NCI-H345 treated with DMSO at 0.1 percent for 48 hours (cell line): ENCODE measurements at regions not wholly inside any gene's neighbourhood (a gene's known extent, or its start where the extent isn't known, plus 50 kb on each side); places are given as distances from the start of the nearest gene placed in this dataset.
"Not testable (repeated sequence)": the region's sequence is repeated elsewhere in the genome, so short reads cannot be mapped to it uniquely, and the experiment has no call there.

ENCODE experiments used
- DNase-seq: peaks from one replicate; lab custom pipeline; 2025; ENCODE audit not compliant: unreplicated experiment; lab: John Stamatoyannopoulos, UW

DNA sequence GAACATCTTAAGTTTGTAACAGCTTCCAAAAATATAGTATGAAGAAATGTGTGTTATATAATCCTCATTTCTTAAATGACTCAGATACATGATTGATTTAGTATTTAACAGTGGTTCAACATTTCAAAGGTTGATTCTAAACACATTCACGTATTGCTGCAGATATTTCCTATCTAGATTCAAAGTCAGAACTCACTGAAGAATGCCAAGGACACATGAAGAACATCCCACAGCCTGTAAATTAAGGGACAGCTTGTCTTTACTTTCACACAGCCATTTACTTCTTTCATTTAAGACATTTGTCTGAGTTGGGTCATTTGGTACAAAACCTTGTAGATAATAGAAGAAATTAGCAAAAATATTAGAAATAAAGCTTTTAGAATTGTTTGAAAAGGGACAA lies 66.9 kb upstream of the CPSF6 start:
- no peak for DNase-seq

DNA sequence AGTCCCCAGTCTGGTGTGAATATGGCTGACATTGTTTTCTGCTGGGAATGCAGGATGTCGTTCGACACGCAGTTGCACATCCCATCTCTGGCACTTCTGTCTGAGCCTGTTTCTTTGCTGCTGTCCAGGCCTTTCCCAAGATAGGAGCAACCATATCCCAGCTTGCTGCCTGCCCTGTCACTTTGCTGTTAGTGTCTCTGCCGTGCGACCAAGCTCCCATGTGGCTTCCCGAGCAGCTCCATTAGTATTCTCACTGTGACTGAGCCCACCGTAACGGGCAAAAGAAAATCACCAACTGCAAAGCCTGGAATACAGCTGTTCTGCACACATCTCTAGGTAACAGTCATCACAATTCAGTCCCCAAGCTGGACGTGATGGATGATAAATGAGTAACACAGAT lies 66.0 kb upstream of the CPSF6 start:
- DNase-seq, result no peak

DNA sequence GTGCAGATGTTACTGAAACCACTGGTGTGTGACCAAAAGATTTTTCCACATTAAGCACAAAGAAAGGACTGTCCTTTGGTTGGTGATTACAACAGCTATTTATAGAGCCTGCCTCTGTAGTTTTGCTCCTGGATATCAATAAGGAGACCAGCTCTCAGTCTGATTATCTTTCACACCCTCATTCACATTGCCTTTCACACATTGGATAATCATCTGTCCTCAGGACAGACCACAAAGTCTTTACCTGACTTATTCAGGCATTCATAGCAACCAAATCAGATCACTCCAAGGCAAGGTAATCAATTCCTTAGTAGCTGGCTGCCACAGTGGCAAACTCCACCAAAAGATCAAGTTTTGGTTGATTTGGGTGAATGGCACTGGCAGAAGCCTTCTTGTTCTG lies 59.6 kb upstream of the CPSF6 start:
- DNase-seq, result no peak

DNA sequence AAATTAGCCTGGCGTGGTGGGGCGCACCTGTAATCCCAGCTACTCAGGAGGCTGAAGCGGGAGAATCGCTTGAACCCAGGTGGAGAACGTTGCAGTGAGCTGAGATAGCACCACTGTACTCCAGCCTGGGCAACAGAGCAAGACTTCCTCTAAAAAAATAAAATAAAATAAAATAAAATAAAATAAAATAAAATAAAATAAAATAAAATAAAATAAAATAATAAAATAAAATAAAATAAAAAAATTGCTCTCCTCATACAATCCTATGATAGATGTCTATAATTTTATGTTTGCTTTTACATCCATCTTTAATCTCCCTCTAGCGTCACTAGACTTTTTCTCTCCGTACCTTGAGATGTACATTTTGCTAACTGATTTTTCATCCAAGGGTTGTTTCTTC lies 51.8 kb upstream of the CPSF6 start:
- not testable (repeated sequence) for DNase-seq

DNA sequence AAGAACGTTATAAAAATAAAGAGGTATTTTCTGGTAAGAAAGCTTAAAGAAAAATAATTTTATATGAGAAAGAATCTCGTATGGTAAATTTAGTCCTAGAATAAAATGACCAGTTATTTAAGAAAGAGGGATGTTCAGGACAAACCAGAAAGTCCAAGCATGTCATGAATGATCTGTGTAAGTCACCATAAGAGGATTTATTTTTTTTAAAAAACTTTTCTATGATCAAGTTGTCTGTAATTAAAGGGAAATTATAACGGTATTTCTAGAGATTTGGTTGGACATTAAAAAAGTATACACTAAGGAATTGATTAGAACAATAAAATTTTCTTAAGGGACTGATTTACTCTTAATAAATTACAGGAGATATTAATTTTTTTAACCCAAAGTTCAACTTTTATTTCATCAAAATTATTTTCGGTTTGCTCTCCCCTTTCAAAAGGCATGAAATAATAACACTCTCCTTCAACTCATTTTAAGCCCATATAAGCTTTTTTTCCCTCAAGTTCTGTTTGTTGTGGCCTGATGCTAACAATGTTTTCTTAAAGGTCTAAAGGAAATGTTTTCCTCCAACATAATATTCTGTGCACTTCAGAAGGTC lies 49.9 kb upstream of the CPSF6 start:
- DNase-seq, result no peak
